Thyroid gland (tissue), 4 donors: ENCODE measurements at regions not wholly inside any gene's neighbourhood (a gene's known extent, or its start where the extent isn't known, plus 50 kb on each side); places are given as distances from the start of the nearest gene placed in this dataset.

Experiments
- CTCF ChIP-seq, 6 experiments: fragments of 200-600 bp in 3 of 6; fragments of 450-650 bp in 3 of 6; sonication (generic) in 3 of 6; IDR thresholded peaks; one replicate each; pipeline ENCODE4 v1.5.1; 2016 to 2019; ENCODE audit warnings: antibody characterized with exemption in 6 of 6, mild to moderate bottlenecking in 2 of 6, inconsistent platforms in 1 of 6, moderate library complexity in 1 of 6
- POLR2A ChIP-seq, 2 donors: fragments of 450-650 bp; IDR thresholded peaks; one replicate each; pipeline ENCODE4 v1.6.1; 2017; ENCODE audit warnings: antibody characterized with exemption in 2 of 2, mild to moderate bottlenecking in 2 of 2, moderate library complexity in 1 of 2

- TF ChIP-seq POLR2A (IDR thresholded peaks at IDR 0.05) = no peak
- TF ChIP-seq CTCF (IDR thresholded peaks at IDR 0.05) = no peak
Measured at GRCh38 chr7:12085516-12085915, 125.6 kb upstream of the TMEM106B start.
